ENCODE measurements at regions not wholly inside any gene's neighbourhood (a gene's known extent, or its start where the extent isn't known, plus 50 kb on each side); places are given as distances from the start of the nearest gene placed in this dataset.

DNA sequence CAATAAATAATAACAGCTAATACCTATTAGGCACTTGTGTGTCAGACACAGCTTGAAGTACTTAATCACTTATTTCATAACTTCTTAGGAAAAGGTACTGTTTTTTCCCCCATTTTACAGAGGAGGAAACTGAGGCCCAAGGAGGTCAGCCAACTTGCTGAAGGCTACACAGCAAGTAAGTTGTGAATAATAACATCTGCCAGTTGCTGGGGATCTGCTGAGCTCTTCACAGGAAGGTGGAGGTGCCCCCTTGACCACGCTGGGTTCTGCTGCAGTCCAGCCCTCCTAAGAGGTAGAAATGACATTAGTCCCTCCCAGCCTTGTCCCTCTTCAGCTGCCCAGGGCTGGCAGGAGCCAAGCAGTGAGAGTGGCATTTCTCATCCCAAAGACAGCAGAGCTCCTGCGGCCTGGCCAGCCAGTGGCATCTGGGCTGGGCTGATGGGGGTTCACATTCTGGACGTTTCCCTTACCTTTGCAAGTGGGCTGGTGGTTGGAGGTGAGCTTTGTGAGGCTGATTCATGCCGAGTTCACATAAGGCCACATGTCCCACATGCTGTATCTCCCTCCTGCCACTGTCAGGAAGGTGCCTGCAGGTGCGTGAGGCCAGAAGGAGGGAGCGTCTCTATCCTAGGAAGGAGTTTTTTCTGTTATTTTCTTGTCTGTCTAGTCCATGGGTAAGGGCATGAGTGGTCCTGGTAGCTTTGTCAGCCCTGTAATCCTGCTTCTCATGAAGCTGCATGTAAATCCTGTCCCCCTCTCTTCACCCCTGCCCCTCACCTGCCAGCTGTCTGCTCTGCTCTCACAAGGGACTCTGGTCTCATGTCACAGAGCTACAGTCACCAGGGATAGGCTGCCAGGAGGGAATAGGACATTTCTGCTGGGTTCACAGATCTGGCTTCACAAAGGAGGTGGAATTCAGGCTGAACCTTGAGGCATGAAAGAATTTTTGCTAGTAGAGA, 171.7 kb downstream of the MACROH2A1 start:
- Histone ChIP-seq H2AFZ (ENCODE audit: low read depth, low read length) (no peak overlapping the region), H4K20me1 (replicated peaks; ENCODE audit: control insufficient read depth, extremely low read depth, insufficient read depth, low read length) (no peaks in the 10 kb centered on the region), H3K9me1 (replicated peaks; ENCODE audit: control insufficient read depth, extremely low read depth, insufficient read depth, low read length) (no peaks in the 10 kb centered on the region), H3K27ac (ENCODE audit: insufficient read depth, low read depth, low read length) (no peak overlapping the region), H3K9me3 (replicated peaks; ENCODE audit: control insufficient read depth, insufficient read depth, low read length) (no peaks in the 10 kb centered on the region), H3K79me2 (ENCODE audit: control insufficient read depth, insufficient read depth, low read length) (no peaks in the 10 kb centered on the region), H3K27me3 (ENCODE audit: control insufficient read depth in 2 of 2, insufficient read depth in 2 of 2, low read length in 2 of 2) (peaks cover 2 to 4% of the 10 kb centered on the region in 2 experiments), H3K4me2 (ENCODE audit: insufficient read depth, low read length) (no peak overlapping the region), H3K4me3 (replicated peaks in 1 of 3; ENCODE audit: insufficient read depth in 1 of 3, low read depth in 1 of 3, low read length in 3 of 3) (no peak overlapping the region), H3K4me1 (ENCODE audit: control insufficient read depth, extremely low read depth, insufficient read depth, low read length) (no peaks in the 10 kb centered on the region), H3K9ac (replicated peaks; ENCODE audit: extremely low read depth, insufficient read depth, low read length) (no peak overlapping the region), H3K36me3 (ENCODE audit: control insufficient read depth in 2 of 2, extremely low read depth in 1 of 2, insufficient read depth in 2 of 2, low read length in 2 of 2) (no peaks in the 10 kb centered on the region)
- ChIA-PET CTCF (interaction anchor here (1.0 to 1.6 kb wide), 2 partner anchors 9 to 19 kb away, joined by 3 to 5 read pairs; no protein-coding TSS in a partner anchor), POLR2A (no interaction called here)
- no TSS peak for BruUV-seq (replicated peaks)
- dilution Hi-C loops (cut with MboI; ENCODE audit: extremely low pct_ligation_motif_present, low sequenced_read_pairs) (no loop called here), intact Hi-C loops (cut with micrococcal nuclease) (no loop called here)
- TF ChIP-seq CTCF (IDR thresholded peaks at IDR 0.05; ENCODE audit: extremely low read depth in 1 of 2, insufficient read depth in 1 of 2, low read depth in 1 of 2, low read length in 2 of 2) (no peak), POLR2AphosphoS5 (IDR thresholded peaks at IDR 0.05; ENCODE audit: insufficient read depth, low read depth, low read length) (no peak), MYC (IDR thresholded peaks at IDR 0.05; ENCODE audit: low read depth, low read length) (no peak), FOS (IDR thresholded peaks at IDR 0.05; ENCODE audit: borderline replicate concordance, insufficient read depth, low read length) (no peak), EZH2 (IDR thresholded peaks at IDR 0.05; ENCODE audit: borderline replicate concordance, low read depth, low read length, severe bottlenecking) (no peak), POLR2A (IDR thresholded peaks at IDR 0.05; ENCODE audit: low read depth, low read length) (no peak), GATA2 (IDR thresholded peaks at IDR 0.05; ENCODE audit: insufficient read depth, insufficient read length, low read depth, low read length) (no peak), JUN (IDR thresholded peaks at IDR 0.05; ENCODE audit: borderline replicate concordance, insufficient read depth, insufficient read length, low read depth) (no peak)
- TF ChIP-seq, protein P1, sequence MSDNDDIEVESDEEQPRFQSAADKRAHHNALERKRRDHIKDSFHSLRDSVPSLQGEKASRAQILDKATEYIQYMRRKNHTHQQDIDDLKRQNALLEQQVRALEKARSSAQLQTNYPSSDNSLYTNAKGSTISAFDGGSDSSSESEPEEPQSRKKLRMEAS (IDR thresholded peaks at IDR 0.05; ENCODE audit: insufficient read depth, insufficient read length): no peak
- no peak for FAIRE-seq
- no peak for DNase-seq (ENCODE audit: low read depth, low spot score)
